Endodermal cell (in vitro differentiated cells): ENCODE measurements at regions not wholly inside any gene's neighbourhood (a gene's known extent, or its start where the extent isn't known, plus 50 kb on each side); places are given as distances from the start of the nearest gene placed in this dataset.
A peak's percentile ranks its signal among the peaks of the same experiment; 100 is the strongest.
"Not testable (repeated sequence)": the region's sequence is repeated elsewhere in the genome, so short reads cannot be mapped to it uniquely, and the experiment has no call there.

Source experiments
- DNase-seq: peaks from one replicate; pipeline ENCODE4 v3.0.0-alpha.2; 2017
- H3K27ac ChIP-seq: 2 replicates; pipeline ENCODE4 v1.5.1; 2013; ENCODE audit warnings: mild to moderate bottlenecking, low read depth, low read length, moderate library complexity
- H3K27me3 ChIP-seq: 2 replicates; pipeline ENCODE4 v1.6.1; 2013; ENCODE audit warnings: mild to moderate bottlenecking, low read length, moderate library complexity; ENCODE audit not compliant: insufficient read depth, control insufficient read depth, poor library complexity, severe bottlenecking
- H3K36me3 ChIP-seq: 2 replicates; pipeline ENCODE4 v1.7.0; 2013; ENCODE audit warnings: mild to moderate bottlenecking, low read length, moderate library complexity; ENCODE audit not compliant: control insufficient read depth, insufficient read depth
- H3K4me1 ChIP-seq: one replicate; pipeline ENCODE4 v1.7.0; 2013; ENCODE audit warnings: low read length; ENCODE audit not compliant: control insufficient read depth, insufficient read depth
- H3K4me3 ChIP-seq: 2 replicates; pipeline ENCODE4 v1.5.1; 2013; ENCODE audit warnings: mild to moderate bottlenecking, low read length, moderate library complexity
- H3K9ac ChIP-seq: 2 replicates; pipeline ENCODE4 v1.6.1; 2013; ENCODE audit warnings: mild to moderate bottlenecking, low read length, moderate library complexity; ENCODE audit not compliant: poor library complexity, severe bottlenecking; ENCODE audit errors: extremely low read depth
- H3K9me3 ChIP-seq: 2 replicates; pipeline ENCODE4 v1.6.1; 2013; ENCODE audit warnings: mild to moderate bottlenecking, low read length, moderate library complexity; ENCODE audit not compliant: control insufficient read depth
- H3K27ac Mint-ChIP-seq: 2 replicates; pipeline ENCODE4 v1.8.0; 2020; ENCODE audit warnings: mixed read lengths
- H3K27me3 Mint-ChIP-seq: 2 replicates; pipeline ENCODE4 v1.8.0; 2021; ENCODE audit warnings: mild to moderate bottlenecking, mixed read lengths; ENCODE audit not compliant: insufficient read depth
- H3K36me3 Mint-ChIP-seq: 2 replicates; pipeline ENCODE4 v1.8.0; 2020; ENCODE audit warnings: low read depth, mixed read lengths
- H3K4me1 Mint-ChIP-seq: 2 replicates; pipeline ENCODE4 v1.8.0; 2020; ENCODE audit warnings: mixed read lengths
- H3K4me3 Mint-ChIP-seq: 2 replicates; pipeline ENCODE4 v1.8.0; 2020; ENCODE audit warnings: mild to moderate bottlenecking, moderate library complexity, mixed read lengths
- H3K9me3 Mint-ChIP-seq: 2 replicates; pipeline ENCODE4 v1.8.0; 2020; ENCODE audit warnings: mild to moderate bottlenecking, mixed read lengths
- WGBS, 2 experiments: methylation state at CpG; one replicate each; pipeline versions ENCODE4 v1.1.5 to v1.1.7; 2013; ENCODE audit warnings: missing lambda C conversion rate in 2 of 2, mixed read lengths in 1 of 2; ENCODE audit not compliant: insufficient coverage in 1 of 2, insufficient read length in 1 of 2; 5-methylcytosine and 5-hydroxymethylcytosine counted together
- TF ChIP-seq, protein P1 (sequence below): fragments of 200-600 bp; sonication (generic); conservative IDR thresholded peaks from 2 replicates; pipeline ENCODE4 v1.5.0; 2021; ENCODE audit warnings: antibody characterized with exemption, mild to moderate bottlenecking

- Mint-ChIP-seq H3K4me3 (no peak overlapping the region), H3K4me1 (no peaks in the 10 kb centered on the region), H3K36me3 (no peaks in the 10 kb centered on the region), H3K27me3 (no peaks in the 10 kb centered on the region), H3K27ac (no peak overlapping the region), H3K9me3 (peaks cover 9% of the 10 kb centered on the region)
- Histone ChIP-seq H3K4me1 (no peaks in the 10 kb centered on the region), H3K9me3 (peaks cover 9% of the 10 kb centered on the region), H3K4me3 (no peak overlapping the region), H3K9ac (no peak overlapping the region), H3K36me3 (no peaks in the 10 kb centered on the region), H3K27ac (no peak overlapping the region), H3K27me3 (no peaks in the 10 kb centered on the region)
- TF ChIP-seq, protein P1, sequence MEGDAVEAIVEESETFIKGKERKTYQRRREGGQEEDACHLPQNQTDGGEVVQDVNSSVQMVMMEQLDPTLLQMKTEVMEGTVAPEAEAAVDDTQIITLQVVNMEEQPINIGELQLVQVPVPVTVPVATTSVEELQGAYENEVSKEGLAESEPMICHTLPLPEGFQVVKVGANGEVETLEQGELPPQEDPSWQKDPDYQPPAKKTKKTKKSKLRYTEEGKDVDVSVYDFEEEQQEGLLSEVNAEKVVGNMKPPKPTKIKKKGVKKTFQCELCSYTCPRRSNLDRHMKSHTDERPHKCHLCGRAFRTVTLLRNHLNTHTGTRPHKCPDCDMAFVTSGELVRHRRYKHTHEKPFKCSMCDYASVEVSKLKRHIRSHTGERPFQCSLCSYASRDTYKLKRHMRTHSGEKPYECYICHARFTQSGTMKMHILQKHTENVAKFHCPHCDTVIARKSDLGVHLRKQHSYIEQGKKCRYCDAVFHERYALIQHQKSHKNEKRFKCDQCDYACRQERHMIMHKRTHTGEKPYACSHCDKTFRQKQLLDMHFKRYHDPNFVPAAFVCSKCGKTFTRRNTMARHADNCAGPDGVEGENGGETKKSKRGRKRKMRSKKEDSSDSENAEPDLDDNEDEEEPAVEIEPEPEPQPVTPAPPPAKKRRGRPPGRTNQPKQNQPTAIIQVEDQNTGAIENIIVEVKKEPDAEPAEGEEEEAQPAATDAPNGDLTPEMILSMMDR: no peak
- peak; percentile 31 for DNase-seq
- 89 to 96% methylated on average over 3 to 4 of the region's 4 CpGs for WGBS, 2 experiments
Observed at GRCh38 chr17:16878084-16878483, 93.8 kb downstream of the TNFRSF13B start.

DNA sequence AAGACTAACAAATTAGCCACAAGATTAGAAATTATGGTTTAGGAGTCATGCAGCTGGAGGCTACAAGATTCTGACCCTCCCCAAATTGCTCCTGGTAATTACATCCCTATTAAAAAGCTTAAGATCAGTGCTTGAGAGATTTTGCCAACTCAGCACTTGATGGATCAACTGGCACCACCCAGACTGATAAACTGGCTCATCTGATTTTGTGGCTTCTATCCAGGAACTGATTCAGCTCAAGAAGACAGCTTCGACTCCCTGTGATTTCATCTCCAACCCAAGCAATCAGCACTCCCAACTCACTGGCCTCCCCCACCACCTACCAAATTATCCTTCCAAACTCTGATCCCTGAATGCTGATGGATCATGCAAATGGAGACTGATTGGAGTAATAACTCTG lies 94.8 kb downstream of the TNFRSF13B start:
- H3K4me1 Mint-ChIP-seq: no peaks in the 10 kb centered on the region
- no peaks in the 10 kb centered on the region for H3K36me3 Mint-ChIP-seq
- Histone ChIP-seq H3K9me3 (peaks cover 9% of the 10 kb centered on the region), H3K9ac (no peak overlapping the region), H3K4me3 (no peak overlapping the region), H3K27ac (no peak overlapping the region), H3K27me3 (no peaks in the 10 kb centered on the region), H3K4me1 (no peaks in the 10 kb centered on the region), H3K36me3 (no peaks in the 10 kb centered on the region)
- TF ChIP-seq, protein P1: no peak
- 50 to 100% methylated on average over 1 of the region's 1 CpG for WGBS, 2 experiments
- peaks cover 9% of the 10 kb centered on the region for H3K9me3 Mint-ChIP-seq
- no peaks in the 10 kb centered on the region for H3K27me3 Mint-ChIP-seq
- peak; percentile 8 for DNase-seq
- H3K27ac Mint-ChIP-seq: no peak overlapping the region
- H3K4me3 Mint-ChIP-seq: no peak overlapping the region

DNA sequence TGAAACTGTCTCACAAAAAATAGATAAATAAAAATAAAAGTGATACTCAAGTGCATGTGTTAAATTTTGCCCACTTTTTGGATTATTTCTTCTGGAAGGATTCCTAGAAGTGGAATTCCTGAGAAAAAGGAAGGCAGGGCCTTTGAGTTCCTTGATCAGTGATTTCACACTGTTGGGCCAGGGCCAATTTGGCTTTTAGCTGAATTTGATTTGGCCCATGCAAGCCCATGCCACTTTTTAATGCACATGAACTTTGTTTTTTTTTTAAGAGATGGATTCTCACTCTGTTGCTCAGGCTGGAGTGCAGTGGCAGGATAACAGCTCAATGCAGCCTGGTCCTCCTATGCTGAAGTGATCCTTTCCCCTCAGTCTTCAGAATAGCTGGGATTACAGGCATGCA lies 96.3 kb downstream of the TNFRSF13B start:
- H3K36me3 ChIP-seq: no peaks in the 10 kb centered on the region
- no peak overlapping the region for H3K9ac ChIP-seq
- no peak overlapping the region for H3K27ac Mint-ChIP-seq
- peaks cover 9% of the 10 kb centered on the region for H3K4me1 Mint-ChIP-seq
- H3K4me1 ChIP-seq: no peaks in the 10 kb centered on the region
- H3K4me3 Mint-ChIP-seq: no peak overlapping the region
- H3K36me3 Mint-ChIP-seq: no peaks in the 10 kb centered on the region
- TF ChIP-seq, protein P1: no peak
- peaks cover 9% of the 10 kb centered on the region for H3K9me3 ChIP-seq
- no peaks in the 10 kb centered on the region for H3K27me3 ChIP-seq
- peaks cover 9% of the 10 kb centered on the region for H3K9me3 Mint-ChIP-seq
- peak; percentile 4 for DNase-seq
- H3K27ac ChIP-seq: no peak overlapping the region
- H3K4me3 ChIP-seq: no peak overlapping the region
- no peaks in the 10 kb centered on the region for H3K27me3 Mint-ChIP-seq

DNA sequence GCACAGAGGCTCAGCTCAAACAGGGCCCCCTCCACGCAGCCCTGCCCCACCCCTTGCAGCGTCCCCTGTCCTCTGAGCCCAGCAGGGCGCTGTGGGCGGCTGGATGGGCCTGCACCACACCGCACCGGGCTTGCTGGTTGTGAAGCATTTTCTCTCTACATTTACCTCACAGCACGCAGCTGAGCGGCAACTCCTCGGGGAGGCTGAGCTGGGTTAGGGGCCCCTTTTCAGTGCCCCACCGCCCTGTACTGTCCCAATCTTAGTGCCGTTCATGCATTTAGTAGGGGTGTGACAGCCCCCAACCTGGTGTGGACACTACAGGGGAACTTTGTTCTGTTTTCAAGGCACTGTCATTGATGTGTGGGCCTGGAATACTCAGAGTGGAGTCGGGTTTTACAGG lies 97.7 kb downstream of the TNFRSF13B start:
- not testable (repeated sequence) for H3K36me3 ChIP-seq, H3K27ac ChIP-seq, H3K4me3 ChIP-seq, H3K27me3 Mint-ChIP-seq, H3K36me3 Mint-ChIP-seq, H3K4me1 ChIP-seq, H3K9me3 Mint-ChIP-seq, H3K27me3 ChIP-seq, H3K27ac Mint-ChIP-seq, H3K4me3 Mint-ChIP-seq, H3K9me3 ChIP-seq, H3K9ac ChIP-seq
- 89 to 92% methylated on average over 7 to 11 of the region's 12 CpGs for WGBS, 2 experiments
- peaks cover 12% of the 10 kb centered on the region for H3K4me1 Mint-ChIP-seq
- peak; percentile 32 for DNase-seq
